Endodermal cell (in vitro differentiated cells): ENCODE measurements at regions not wholly inside any gene's neighbourhood (a gene's known extent, or its start where the extent isn't known, plus 50 kb on each side); places are given as distances from the start of the nearest gene placed in this dataset.

ENCODE experiments used
- DNase-seq: peaks from one replicate; pipeline ENCODE4 v3.0.0-alpha.2; 2017
- H3K27ac ChIP-seq: 2 replicates; pipeline ENCODE4 v1.5.1; 2013; ENCODE audit warnings: mild to moderate bottlenecking, low read depth, low read length, moderate library complexity
- H3K27me3 ChIP-seq: 2 replicates; pipeline ENCODE4 v1.6.1; 2013; ENCODE audit warnings: mild to moderate bottlenecking, low read length, moderate library complexity; ENCODE audit not compliant: insufficient read depth, control insufficient read depth, poor library complexity, severe bottlenecking
- H3K36me3 ChIP-seq: 2 replicates; pipeline ENCODE4 v1.7.0; 2013; ENCODE audit warnings: mild to moderate bottlenecking, low read length, moderate library complexity; ENCODE audit not compliant: control insufficient read depth, insufficient read depth
- H3K4me1 ChIP-seq: one replicate; pipeline ENCODE4 v1.7.0; 2013; ENCODE audit warnings: low read length; ENCODE audit not compliant: control insufficient read depth, insufficient read depth
- H3K4me3 ChIP-seq: 2 replicates; pipeline ENCODE4 v1.5.1; 2013; ENCODE audit warnings: mild to moderate bottlenecking, low read length, moderate library complexity
- H3K9ac ChIP-seq: 2 replicates; pipeline ENCODE4 v1.6.1; 2013; ENCODE audit warnings: mild to moderate bottlenecking, low read length, moderate library complexity; ENCODE audit not compliant: poor library complexity, severe bottlenecking; ENCODE audit errors: extremely low read depth
- H3K9me3 ChIP-seq: 2 replicates; pipeline ENCODE4 v1.6.1; 2013; ENCODE audit warnings: mild to moderate bottlenecking, low read length, moderate library complexity; ENCODE audit not compliant: control insufficient read depth
- H3K27ac Mint-ChIP-seq: 2 replicates; pipeline ENCODE4 v1.8.0; 2020; ENCODE audit warnings: mixed read lengths
- H3K27me3 Mint-ChIP-seq: 2 replicates; pipeline ENCODE4 v1.8.0; 2021; ENCODE audit warnings: mild to moderate bottlenecking, mixed read lengths; ENCODE audit not compliant: insufficient read depth
- H3K36me3 Mint-ChIP-seq: 2 replicates; pipeline ENCODE4 v1.8.0; 2020; ENCODE audit warnings: low read depth, mixed read lengths
- H3K4me1 Mint-ChIP-seq: 2 replicates; pipeline ENCODE4 v1.8.0; 2020; ENCODE audit warnings: mixed read lengths
- H3K4me3 Mint-ChIP-seq: 2 replicates; pipeline ENCODE4 v1.8.0; 2020; ENCODE audit warnings: mild to moderate bottlenecking, moderate library complexity, mixed read lengths
- H3K9me3 Mint-ChIP-seq: 2 replicates; pipeline ENCODE4 v1.8.0; 2020; ENCODE audit warnings: mild to moderate bottlenecking, mixed read lengths
- WGBS, 2 experiments: methylation state at CpG; one replicate each; pipeline versions ENCODE4 v1.1.5 to v1.1.7; 2013; ENCODE audit warnings: missing lambda C conversion rate in 2 of 2, mixed read lengths in 1 of 2; ENCODE audit not compliant: insufficient coverage in 1 of 2, insufficient read length in 1 of 2; 5-methylcytosine and 5-hydroxymethylcytosine counted together
- TF ChIP-seq, protein P1 (sequence below): fragments of 200-600 bp; sonication (generic); conservative IDR thresholded peaks from 2 replicates; pipeline ENCODE4 v1.5.0; 2021; ENCODE audit warnings: antibody characterized with exemption, mild to moderate bottlenecking

DNA sequence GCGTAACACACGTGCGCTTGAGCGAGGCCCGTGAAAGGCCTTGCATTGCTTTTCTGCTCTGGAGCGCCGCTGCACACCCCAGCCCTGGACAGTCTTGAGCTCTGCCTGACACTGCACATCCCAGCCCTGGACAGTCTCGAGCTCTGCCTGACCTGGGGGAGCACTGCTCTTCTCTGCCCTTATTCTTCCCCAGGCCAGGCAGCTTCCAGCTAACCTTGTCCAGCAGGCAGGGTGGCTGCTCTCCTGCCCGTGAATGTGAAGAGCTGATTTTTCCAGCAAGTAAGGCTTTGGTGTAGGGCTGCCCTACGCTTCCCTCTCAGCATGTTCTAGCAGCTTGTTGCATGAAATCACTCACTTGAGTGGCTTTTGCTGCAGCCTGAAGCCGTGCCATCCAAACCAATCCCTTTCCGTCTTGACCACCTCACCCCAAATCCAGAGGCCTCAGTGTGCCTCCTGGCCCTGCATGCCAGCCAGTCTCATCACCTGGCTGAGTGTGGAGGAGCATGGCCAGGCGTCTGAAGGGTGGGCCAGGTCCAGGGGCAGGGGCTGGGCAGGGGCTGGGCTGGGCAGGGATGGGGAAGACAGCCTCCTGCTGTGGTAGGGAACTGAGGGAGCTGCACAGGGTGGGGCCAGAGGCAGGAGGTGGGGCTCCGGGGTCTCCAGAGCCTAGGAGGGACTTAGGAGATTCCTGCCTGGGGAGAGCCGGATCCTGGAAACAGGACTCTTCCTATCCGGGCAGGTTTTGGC is 89.5 kb upstream of the B3GAT1 start:
- Mint-ChIP-seq H3K4me3 (no peak overlapping the region), H3K9me3 (peaks cover 14% of the 10 kb centered on the region), H3K27me3 (peaks cover 52% of the 10 kb centered on the region), H3K27ac (no peak overlapping the region), H3K4me1 (peaks cover 11% of the 10 kb centered on the region), H3K36me3 (peaks cover 1% of the 10 kb centered on the region)
- Histone ChIP-seq H3K4me1 (no peaks in the 10 kb centered on the region), H3K4me3 (no peak overlapping the region), H3K9ac (no peak overlapping the region), H3K27me3 (no peaks in the 10 kb centered on the region), H3K9me3 (no peaks in the 10 kb centered on the region), H3K27ac (no peak overlapping the region), H3K36me3 (no peaks in the 10 kb centered on the region)
- TF ChIP-seq, protein P1, sequence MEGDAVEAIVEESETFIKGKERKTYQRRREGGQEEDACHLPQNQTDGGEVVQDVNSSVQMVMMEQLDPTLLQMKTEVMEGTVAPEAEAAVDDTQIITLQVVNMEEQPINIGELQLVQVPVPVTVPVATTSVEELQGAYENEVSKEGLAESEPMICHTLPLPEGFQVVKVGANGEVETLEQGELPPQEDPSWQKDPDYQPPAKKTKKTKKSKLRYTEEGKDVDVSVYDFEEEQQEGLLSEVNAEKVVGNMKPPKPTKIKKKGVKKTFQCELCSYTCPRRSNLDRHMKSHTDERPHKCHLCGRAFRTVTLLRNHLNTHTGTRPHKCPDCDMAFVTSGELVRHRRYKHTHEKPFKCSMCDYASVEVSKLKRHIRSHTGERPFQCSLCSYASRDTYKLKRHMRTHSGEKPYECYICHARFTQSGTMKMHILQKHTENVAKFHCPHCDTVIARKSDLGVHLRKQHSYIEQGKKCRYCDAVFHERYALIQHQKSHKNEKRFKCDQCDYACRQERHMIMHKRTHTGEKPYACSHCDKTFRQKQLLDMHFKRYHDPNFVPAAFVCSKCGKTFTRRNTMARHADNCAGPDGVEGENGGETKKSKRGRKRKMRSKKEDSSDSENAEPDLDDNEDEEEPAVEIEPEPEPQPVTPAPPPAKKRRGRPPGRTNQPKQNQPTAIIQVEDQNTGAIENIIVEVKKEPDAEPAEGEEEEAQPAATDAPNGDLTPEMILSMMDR = no peak
- peak; percentile 40 for DNase-seq
- 90 to 92% methylated on average over 15 to 16 of the region's 16 CpGs for WGBS, 2 experiments

DNA sequence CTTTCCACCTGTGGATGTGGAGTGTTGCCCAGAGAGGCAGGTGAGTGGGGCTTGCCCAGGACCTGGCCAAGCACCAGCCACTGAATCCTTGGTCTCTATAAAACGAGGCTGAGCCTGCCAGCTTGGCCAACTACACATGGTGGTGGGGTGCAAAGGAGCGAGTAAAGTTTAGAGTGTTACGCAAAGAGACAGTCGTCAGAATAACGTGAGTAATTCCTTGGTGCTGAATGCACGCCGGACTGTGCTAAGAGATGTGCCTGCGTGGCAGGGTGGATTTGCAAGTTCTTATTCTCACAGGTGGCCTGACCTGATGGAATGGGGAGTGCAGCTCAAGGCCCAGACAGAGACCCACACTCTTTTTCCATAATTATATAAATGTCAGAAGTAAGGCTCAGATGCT is 88.6 kb upstream of the B3GAT1 start:
- peaks cover 2% of the 10 kb centered on the region for H3K36me3 Mint-ChIP-seq
- peaks cover 11% of the 10 kb centered on the region for H3K4me1 Mint-ChIP-seq
- Histone ChIP-seq H3K9ac (no peak overlapping the region), H3K4me3 (no peak overlapping the region), H3K27ac (no peak overlapping the region), H3K4me1 (no peaks in the 10 kb centered on the region), H3K27me3 (no peaks in the 10 kb centered on the region), H3K36me3 (no peaks in the 10 kb centered on the region), H3K9me3 (no peaks in the 10 kb centered on the region)
- H3K27me3 Mint-ChIP-seq = peaks cover 56% of the 10 kb centered on the region
- peaks cover 20% of the 10 kb centered on the region for H3K9me3 Mint-ChIP-seq
- no peak overlapping the region for H3K27ac Mint-ChIP-seq
- peak; percentile 22 for DNase-seq
- TF ChIP-seq, protein P1 = no peak
- no peak overlapping the region for H3K4me3 Mint-ChIP-seq
- 89 to 95% methylated on average over 4 to 8 of the region's 8 CpGs for WGBS, 2 experiments

DNA sequence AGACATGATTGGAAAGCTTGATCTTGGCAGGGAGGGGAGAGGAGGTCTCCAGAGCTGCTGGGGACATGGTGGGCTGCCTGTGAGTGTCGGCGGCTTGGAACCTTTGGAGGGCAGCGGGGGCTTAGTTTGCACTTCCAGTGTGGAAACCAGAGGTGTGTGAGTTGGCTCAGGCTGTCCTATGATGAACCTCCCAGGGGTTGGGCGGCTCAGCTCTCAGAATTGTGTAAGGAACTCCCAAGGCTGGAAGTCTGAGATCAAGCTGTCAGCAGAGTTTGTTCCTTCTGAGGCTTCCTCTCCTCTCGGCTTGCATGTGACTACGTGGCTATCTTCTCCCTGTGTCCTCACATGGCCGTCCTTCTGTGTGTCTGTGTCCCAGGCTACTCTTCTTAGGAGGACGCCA is 87.9 kb upstream of the B3GAT1 start:
- Histone ChIP-seq H3K27ac (no peak overlapping the region), H3K9me3 (no peaks in the 10 kb centered on the region), H3K4me3 (no peak overlapping the region), H3K9ac (no peak overlapping the region), H3K4me1 (no peaks in the 10 kb centered on the region), H3K27me3 (no peaks in the 10 kb centered on the region), H3K36me3 (no peaks in the 10 kb centered on the region)
- Mint-ChIP-seq H3K4me3 (no peak overlapping the region), H3K4me1 (peaks cover 11% of the 10 kb centered on the region), H3K27me3 (peaks cover 61% of the 10 kb centered on the region), H3K27ac (no peak overlapping the region), H3K9me3 (peaks cover 26% of the 10 kb centered on the region), H3K36me3 (peaks cover 2% of the 10 kb centered on the region)
- TF ChIP-seq, protein P1 = no peak
- WGBS, 2 experiments = 84 to 92% methylated on average over 6 to 8 of the region's 8 CpGs
- peak; percentile 26 for DNase-seq
